SK-MEL-5 (cell line): ENCODE measurements at regions not wholly inside any gene's neighbourhood (a gene's known extent, or its start where the extent isn't known, plus 50 kb on each side); places are given as distances from the start of the nearest gene placed in this dataset.
A peak's percentile ranks its signal among the peaks of the same experiment; 100 is the strongest.
"Not testable (repeated sequence)": the region's sequence is repeated elsewhere in the genome, so short reads cannot be mapped to it uniquely, and the experiment has no call there.

Experiments
- DNase-seq: peaks from one replicate; pipeline ENCODE4 v3.0.0-alpha.2; 2016; ENCODE audit warnings: low read depth, low spot score
- in situ Hi-C: cut with HindIII; loops from 2 replicates; pipeline ENCODE4 v1.10.0; 2016; ENCODE audit warnings: low sequenced_read_pairs, high pct_unique_total_duplicates, low pct_unique_long_range_greater_than_20kb

- DNase-seq, in situ Hi-C loops: not testable (repeated sequence)
Measured at GRCh38 chr22:22296047-22296446, 51.5 kb downstream of the VPREB1 start.

- in situ Hi-C loops, DNase-seq: not testable (repeated sequence)
Measured at GRCh38 chr22:22297159-22297793, 52.7 kb downstream of the VPREB1 start.

- DNase-seq, result peak; percentile 67
- in situ Hi-C loops, result not testable (repeated sequence)
Measured at GRCh38 chr22:22297794-22298653, 53.4 kb downstream of the VPREB1 start.

GRCh38 chr22:22298654-22299009 lies 54.0 kb downstream of the VPREB1 start:
- in situ Hi-C loops, result not testable (repeated sequence)

GRCh38 chr22:22300511-22300910 lies 55.9 kb downstream of the VPREB1 start:
- in situ Hi-C loops, DNase-seq: not testable (repeated sequence)

More at GRCh38 chr22:22298654-22299009, 54.0 kb downstream of the VPREB1 start:
- DNase-seq, result not testable (repeated sequence)

- DNase-seq, in situ Hi-C loops: not testable (repeated sequence)
Measured at GRCh38 chr22:22300946-22301345, 56.4 kb downstream of the VPREB1 start.

GRCh38 chr22:22316589-22316988 lies 72.0 kb downstream of the VPREB1 start:
- DNase-seq, result no peak

GRCh38 chr22:22318723-22319465 lies 74.3 kb downstream of the VPREB1 start:
- in situ Hi-C loops, result no loop called here
- DNase-seq, result no peak

More at GRCh38 chr22:22316589-22316988, 72.0 kb downstream of the VPREB1 start:
- in situ Hi-C loops, result no loop called here

GRCh38 chr22:22321743-22322611 lies 77.4 kb downstream of the VPREB1 start:
- in situ Hi-C loops, result not testable (repeated sequence)
- peak; percentile 83 for DNase-seq

- DNase-seq, result no peak
- in situ Hi-C loops, result no loop called here
Measured at GRCh38 chr22:22322792-22323191, 78.2 kb downstream of the VPREB1 start.

- no peak for DNase-seq
- in situ Hi-C loops, result no loop called here
Measured at GRCh38 chr22:22327723-22328122, 83.1 kb downstream of the VPREB1 start.

GRCh38 chr22:22329792-22330191 lies 85.2 kb downstream of the VPREB1 start:
- in situ Hi-C loops, result no loop called here
- no peak for DNase-seq

GRCh38 chr22:22335640-22336039 lies 91.1 kb downstream of the VPREB1 start:
- in situ Hi-C loops, DNase-seq: not testable (repeated sequence)

- in situ Hi-C loops, DNase-seq: not testable (repeated sequence)
Measured at GRCh38 chr22:22336333-22336732, 91.7 kb downstream of the VPREB1 start.

GRCh38 chr22:22338778-22339177 lies 94.2 kb downstream of the VPREB1 start:
- DNase-seq, in situ Hi-C loops: not testable (repeated sequence)

- in situ Hi-C loops, result no loop called here
Measured at GRCh38 chr22:22341736-22342135, 97.2 kb downstream of the VPREB1 start.

More at GRCh38 chr22:22341736-22342135, 97.2 kb downstream of the VPREB1 start:
- no peak for DNase-seq
